ENCODE measurements at regions not wholly inside any gene's neighbourhood (a gene's known extent, or its start where the extent isn't known, plus 50 kb on each side); places are given as distances from the start of the nearest gene placed in this dataset.

GRCh38 chr13:30108913-30109237, 198.5 kb downstream of the KATNAL1 start:
- no peak for TF ChIP-seq ATF3 (CRISPR knock-in tag; conservative IDR thresholded peaks at IDR 0.05)
- no peak for TF ChIP-seq CTCF (IDR thresholded peaks at IDR 0.05)
- no peak for TF ChIP-seq TP53 (CRISPR knock-in tag; IDR thresholded peaks at IDR 0.05)
- no peak for TF ChIP-seq SP1 (CRISPR knock-in tag; conservative IDR thresholded peaks at IDR 0.05)
- no peak for TF ChIP-seq GTF2I (CRISPR knock-in tag; conservative IDR thresholded peaks at IDR 0.05)
